GM23338 (cell line): ENCODE measurements at regions not wholly inside any gene's neighbourhood (a gene's known extent, or its start where the extent isn't known, plus 50 kb on each side); places are given as distances from the start of the nearest gene placed in this dataset.

Experiments
- ATAC-seq: fragments of 200-7000 bp; cut with Tn5 transposase; 3 replicates; pipeline ENCODE4 v1.9.1; 2020
- DNase-seq: peaks from one replicate; pipeline ENCODE4 v3.0.0-alpha.2; 2015; ENCODE audit warnings: low spot score
- H2AFZ ChIP-seq: fragments of 200-600 bp; sonication (generic); 2 replicates; pipeline ENCODE4 v1.8.0; 2016; ENCODE audit warnings: antibody characterized with exemption, mild to moderate bottlenecking, moderate library complexity
- H3F3A ChIP-seq: fragments of 200-600 bp; sonication (generic); replicated peaks from 2 replicates; pipeline ENCODE4 v1.8.0; 2017; ENCODE audit warnings: antibody characterized with exemption, mixed run types, low read depth
- H3K27ac ChIP-seq: fragments of 200-600 bp; sonication (generic); 2 replicates; pipeline ENCODE4 v1.6.1; 2016; ENCODE audit warnings: low read depth
- H3K27me3 ChIP-seq: fragments of 200-600 bp; sonication (generic); 2 replicates; pipeline ENCODE4 v1.8.0; 2016; ENCODE audit warnings: mild to moderate bottlenecking, mixed run types, moderate library complexity; ENCODE audit not compliant: insufficient read depth
- H3K36me3 ChIP-seq: fragments of 200-600 bp; sonication (generic); 2 replicates; pipeline ENCODE4 v1.8.0; 2016; ENCODE audit warnings: mild to moderate bottlenecking; ENCODE audit not compliant: insufficient read depth
- H3K4me1 ChIP-seq: fragments of 200-600 bp; sonication (generic); 2 replicates; pipeline ENCODE4 v1.8.0; 2016; ENCODE audit warnings: mild to moderate bottlenecking, moderate library complexity; ENCODE audit not compliant: insufficient read depth
- H3K4me2 ChIP-seq: fragments of 200-600 bp; sonication (generic); 2 replicates; pipeline ENCODE4 v1.7.1; 2017; ENCODE audit warnings: mixed run types
- H3K4me3 ChIP-seq: fragments of 200-600 bp; sonication (generic); 2 replicates; pipeline ENCODE4 v1.6.1; 2016; ENCODE audit warnings: mixed run types
- H3K79me2 ChIP-seq: fragments of 200-600 bp; sonication (generic); replicated peaks from 2 replicates; pipeline ENCODE4 v1.8.0; 2017; ENCODE audit warnings: mild to moderate bottlenecking; ENCODE audit not compliant: insufficient read depth
- H3K9me2 ChIP-seq: fragments of 200-600 bp; sonication (generic); 2 replicates; pipeline ENCODE4 v1.8.0; 2017; ENCODE audit not compliant: insufficient read depth
- H4K20me1 ChIP-seq: fragments of 200-600 bp; sonication (generic); replicated peaks from 2 replicates; pipeline ENCODE4 v1.8.0; 2017; ENCODE audit warnings: mild to moderate bottlenecking; ENCODE audit not compliant: insufficient read depth
- H3K27ac Mint-ChIP-seq: 2 replicates; pipeline ENCODE4 v1.8.0; 2020; ENCODE audit warnings: inconsistent platforms, mild to moderate bottlenecking, moderate library complexity, mixed read lengths
- H3K27me3 Mint-ChIP-seq: 3 replicates; pipeline ENCODE4 v1.8.0; 2022; ENCODE audit warnings: low read depth, mild to moderate bottlenecking, moderate library complexity, mixed read lengths, inconsistent platforms; ENCODE audit not compliant: insufficient read depth, poor library complexity
- H3K36me3 Mint-ChIP-seq: 3 replicates; pipeline ENCODE4 v1.8.0; 2021; ENCODE audit warnings: low read depth, mild to moderate bottlenecking, inconsistent platforms, moderate library complexity, mixed read lengths
- H3K4me1 Mint-ChIP-seq: 3 replicates; pipeline ENCODE4 v1.8.0; 2020; ENCODE audit warnings: mild to moderate bottlenecking, inconsistent platforms, mixed read lengths
- H3K4me3 Mint-ChIP-seq: 3 replicates; pipeline ENCODE4 v1.8.0; 2021; ENCODE audit warnings: moderate library complexity, mild to moderate bottlenecking, inconsistent platforms, mixed read lengths
- H3K9me3 Mint-ChIP-seq: 3 replicates; pipeline ENCODE4 v1.8.0; 2020; ENCODE audit warnings: moderate library complexity, mild to moderate bottlenecking, inconsistent platforms, mixed read lengths
- CTCF ChIP-seq, 2 experiments: fragments of 200-600 bp in 1 of 2; sonication (generic) in 1 of 2; conservative IDR thresholded peaks; 2 replicates each; pipeline versions ENCODE4 v1.5.1 to v1.6.1; 2016 to 2017; ENCODE audit warnings: antibody characterized with exemption in 2 of 2, low read depth in 2 of 2, mild to moderate bottlenecking in 2 of 2, moderate library complexity in 1 of 2
- EZH2 ChIP-seq: fragments of 200-600 bp; sonication (generic); IDR thresholded peaks from one replicate; pipeline ENCODE4 v1.8.0; 2017; ENCODE audit warnings: antibody characterized with exemption, mild to moderate bottlenecking, low read depth; ENCODE audit not compliant: unreplicated experiment
- NANOG ChIP-seq: IDR thresholded peaks from 2 replicates; pipeline ENCODE4 v1.6.1; 2016; ENCODE audit warnings: antibody characterized with exemption, borderline replicate concordance
- REST ChIP-seq: IDR thresholded peaks from one replicate; pipeline ENCODE4 v1.6.1; 2018; ENCODE audit warnings: antibody characterized with exemption; ENCODE audit not compliant: unreplicated experiment
- STAT1 ChIP-seq: IDR thresholded peaks from one replicate; pipeline ENCODE4 v1.6.1; 2016; ENCODE audit warnings: antibody characterized with exemption; ENCODE audit not compliant: unreplicated experiment
- ZNF331 ChIP-seq: fragments of 250-450 bp; sonication (Bioruptor Pico); IDR thresholded peaks from 2 replicates; pipeline ENCODE4 v1.5.0; 2020; ENCODE audit warnings: low read depth, mild to moderate bottlenecking, moderate library complexity

DNA sequence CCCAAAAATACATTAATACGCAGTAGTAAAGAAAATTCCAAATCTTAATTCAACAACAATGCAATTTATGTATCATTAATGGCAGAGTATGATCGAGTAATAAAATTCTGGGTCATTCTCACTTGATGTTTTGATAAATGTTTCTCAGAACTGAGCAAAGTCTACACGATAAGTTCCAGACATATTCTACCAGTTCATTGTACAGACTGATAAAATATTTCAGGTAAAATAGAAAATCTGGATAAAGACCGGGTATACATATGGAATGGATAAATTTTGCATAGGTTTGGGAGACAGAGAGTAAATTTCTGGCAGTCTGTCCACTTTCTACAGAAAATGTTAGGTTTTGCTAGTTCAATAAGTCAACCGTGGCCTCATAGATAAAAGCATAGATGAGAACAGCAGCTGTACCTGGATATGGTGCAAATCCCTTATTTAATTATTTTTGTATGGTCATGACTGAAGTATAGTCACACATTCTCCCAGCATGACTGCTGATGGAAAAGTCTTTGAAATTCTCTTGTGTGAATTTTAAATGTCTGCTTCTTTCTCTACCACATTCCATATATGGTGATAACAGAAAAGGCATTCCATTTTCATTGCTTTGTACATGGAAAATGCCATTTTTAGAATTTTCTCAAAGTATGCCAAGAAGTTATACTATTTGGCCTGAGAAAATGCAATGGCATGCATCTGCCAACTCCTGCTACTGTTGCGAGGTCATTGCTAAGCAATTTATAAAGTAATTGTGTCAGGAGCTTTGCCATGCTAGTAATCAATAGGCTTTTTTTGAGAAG lies 301.9 kb upstream of the ARSJ start:
- no peak overlapping the region for H3K27ac Mint-ChIP-seq
- no peak overlapping the region for H3K4me3 ChIP-seq
- no peaks in the 10 kb centered on the region for H3K27me3 ChIP-seq
- no peaks in the 10 kb centered on the region for H3K4me1 ChIP-seq
- no peak overlapping the region for H3K4me3 Mint-ChIP-seq
- no peaks in the 10 kb centered on the region for H3K4me1 Mint-ChIP-seq
- no peaks in the 10 kb centered on the region for H3K36me3 Mint-ChIP-seq
- peaks cover 2% of the 10 kb centered on the region for H3K27me3 Mint-ChIP-seq
- H3F3A ChIP-seq = no peaks in the 10 kb centered on the region
- H4K20me1 ChIP-seq = no peaks in the 10 kb centered on the region
- DNase-seq = no peak
- ATAC-seq = no peak
- H3K9me2 ChIP-seq = no peaks in the 10 kb centered on the region
- no peak for TF ChIP-seq REST
- TF ChIP-seq NANOG = no peak
- no peak overlapping the region for H2AFZ ChIP-seq
- no peaks in the 10 kb centered on the region for H3K79me2 ChIP-seq
- H3K9me3 Mint-ChIP-seq = no peaks in the 10 kb centered on the region
- H3K27ac ChIP-seq = no peak overlapping the region
- H3K4me2 ChIP-seq = no peak overlapping the region
- no peaks in the 10 kb centered on the region for H3K36me3 ChIP-seq

DNA sequence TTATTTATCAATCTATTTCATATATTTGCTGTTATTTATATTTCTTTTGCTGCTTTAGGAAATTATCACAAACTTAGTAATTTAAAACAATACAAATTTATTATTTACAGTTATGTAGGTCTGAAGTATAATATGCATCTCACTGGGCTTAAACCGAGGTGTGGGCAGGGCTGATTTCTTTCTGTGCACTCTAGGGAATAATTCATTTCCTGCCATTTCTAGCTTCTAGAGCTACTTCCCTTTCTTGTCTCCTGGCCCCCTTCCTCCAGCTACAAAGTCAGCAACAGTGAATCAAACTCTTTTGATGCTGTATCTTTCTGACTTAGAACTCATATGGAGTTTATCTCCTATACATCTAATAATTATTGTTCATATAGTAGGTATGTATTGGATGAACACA lies 303.5 kb upstream of the ARSJ start:
- H3F3A ChIP-seq = no peaks in the 10 kb centered on the region
- H3K27me3 Mint-ChIP-seq = no peaks in the 10 kb centered on the region
- no peaks in the 10 kb centered on the region for H3K4me1 Mint-ChIP-seq
- H3K4me3 Mint-ChIP-seq = no peak overlapping the region
- no peaks in the 10 kb centered on the region for H4K20me1 ChIP-seq
- H3K9me3 Mint-ChIP-seq = peaks cover 2% of the 10 kb centered on the region; the same call in 1 of the 3 replicates
- H3K36me3 ChIP-seq = no peaks in the 10 kb centered on the region
- no peak overlapping the region for H3K27ac Mint-ChIP-seq
- H3K27ac ChIP-seq = no peak overlapping the region
- no peaks in the 10 kb centered on the region for H3K4me1 ChIP-seq
- H3K9me2 ChIP-seq = no peaks in the 10 kb centered on the region
- no peak overlapping the region for H3K4me2 ChIP-seq
- TF ChIP-seq ZNF331 (CRISPR knock-in tag) (no peak), NANOG (no peak), CTCF (conservative IDR thresholded peaks at IDR 0.05; ENCODE audit: low read depth in 2 of 2) (no peak), EZH2 (no peak), STAT1 (no peak)
- no peaks in the 10 kb centered on the region for H3K79me2 ChIP-seq
- ATAC-seq (no peak), DNase-seq (no peak)
- no peaks in the 10 kb centered on the region for H3K36me3 Mint-ChIP-seq
- H3K4me3 ChIP-seq = no peak overlapping the region
- no peak overlapping the region for H2AFZ ChIP-seq
- no peaks in the 10 kb centered on the region for H3K27me3 ChIP-seq
